H1 (cell line): ENCODE measurements at regions not wholly inside any gene's neighbourhood (a gene's known extent, or its start where the extent isn't known, plus 50 kb on each side); places are given as distances from the start of the nearest gene placed in this dataset.

ENCODE experiments used
- CTCF ChIA-PET: fragments of 300-600 bp; sonication (Branson Sonifier 250); formaldehyde crosslinking; loops from one replicate; lab custom pipeline; 2021; ENCODE audit not compliant: partially characterized antibody; lab: Charles Lee
- POLR2A ChIA-PET: fragments of 300-600 bp; sonication (Branson Sonifier 250); formaldehyde crosslinking; loops from one replicate; lab custom pipeline; 2021; ENCODE audit warnings: inconsistent platforms; ENCODE audit not compliant: partially characterized antibody; lab: Charles Lee
- DNase-seq, 2 experiments: peaks; one replicate each; pipeline versions ENCODE4 v3.0.0 to v3.0.0-alpha.2; 2010 to 2022; ENCODE audit warnings: low spot score in 2 of 2, low read depth in 1 of 2, mixed read lengths in 1 of 2
- FAIRE-seq: peaks from 2 replicates; lab custom pipeline; 2011; peaks lifted over from hg19 to GRCh38; lab: Jason Lieb, UNC
- H2AFZ ChIP-seq: 2 replicates; pipeline ENCODE4 v1.8.1; 2012; ENCODE audit warnings: low read length, inconsistent platforms
- H2AK5ac ChIP-seq: 2 replicates; pipeline ENCODE4 v1.6.1; 2013; ENCODE audit warnings: low read depth, low read length
- H2BK120ac ChIP-seq: replicated peaks from 2 replicates; pipeline ENCODE3; 2013; ENCODE audit warnings: low read depth, low read length, inconsistent platforms
- H2BK12ac ChIP-seq: 2 replicates; pipeline ENCODE4 v1.6.1; 2013; ENCODE audit warnings: low read depth, low read length
- H2BK15ac ChIP-seq: 2 replicates; pipeline ENCODE4 v1.6.1; 2013; ENCODE audit warnings: low read length
- H2BK20ac ChIP-seq: 2 replicates; pipeline ENCODE4 v1.6.1; 2013; ENCODE audit warnings: low read length
- H2BK5ac ChIP-seq: 2 replicates; pipeline ENCODE4 v1.6.1; 2013; ENCODE audit warnings: low read depth, low read length
- H3K14ac ChIP-seq: 2 replicates; pipeline ENCODE4 v1.6.1; 2013; ENCODE audit warnings: inconsistent platforms; ENCODE audit not compliant: insufficient read length
- H3K18ac ChIP-seq: 2 replicates; pipeline ENCODE4 v1.6.1; 2013; ENCODE audit warnings: low read length; ENCODE audit errors: extremely low read depth
- H3K23ac ChIP-seq: 2 replicates; pipeline ENCODE4 v1.6.1; 2013; ENCODE audit warnings: inconsistent platforms; ENCODE audit not compliant: insufficient read length
- H3K23me2 ChIP-seq: 2 replicates; pipeline ENCODE4 v1.6.1; 2013; ENCODE audit warnings: low read depth, low read length
- H3K27ac ChIP-seq: 2 replicates; pipeline ENCODE4 v1.6.1; 2011; ENCODE audit warnings: low read depth, low read length, inconsistent platforms
- H3K27me3 ChIP-seq, 4 experiments: replicated peaks in 1 of 4; 1 replicate in 1 of 4; 2 replicates in 3 of 4; pipeline versions ENCODE4 v1.6.1 to v1.8.1; 2011 to 2013; ENCODE audit warnings: low read length in 3 of 4, mild to moderate bottlenecking in 3 of 4, inconsistent platforms in 2 of 4, mixed read lengths in 2 of 4, moderate library complexity in 1 of 4; ENCODE audit not compliant: control insufficient read depth in 3 of 4, insufficient read depth in 3 of 4; ENCODE audit errors: extremely low read depth in 1 of 4
- H3K36me3 ChIP-seq, 4 experiments: 2 replicates each; pipeline versions ENCODE4 v1.6.1 to v1.8.1; 2011 to 2013; ENCODE audit warnings: mild to moderate bottlenecking in 4 of 4, low read length in 3 of 4, moderate library complexity in 2 of 4, control low read depth in 1 of 4, inconsistent platforms in 1 of 4; ENCODE audit not compliant: insufficient read depth in 4 of 4, control insufficient read depth in 2 of 4
- H3K4ac ChIP-seq: replicated peaks from 2 replicates; pipeline ENCODE3; 2013; ENCODE audit warnings: low read length, low read depth, mixed read lengths, inconsistent platforms; ENCODE audit not compliant: insufficient read length
- H3K4me1 ChIP-seq, 4 experiments: replicated peaks in 1 of 4; 1 replicate in 1 of 4; 2 replicates in 3 of 4; pipeline versions ENCODE4 v1.6.1 to v1.8.1; 2011 to 2013; ENCODE audit warnings: low read length in 3 of 4, inconsistent platforms in 2 of 4, mixed read lengths in 1 of 4; ENCODE audit not compliant: insufficient read depth in 4 of 4, control insufficient read depth in 3 of 4
- H3K4me2 ChIP-seq, 2 experiments: 2 replicates each; pipeline versions ENCODE4 v1.6.1 to v1.8.1; 2011 to 2013; ENCODE audit warnings: low read depth in 2 of 2, low read length in 2 of 2, control low read depth in 1 of 2, inconsistent platforms in 1 of 2, mild to moderate bottlenecking in 1 of 2; ENCODE audit not compliant: insufficient read depth in 1 of 2
- H3K4me3 ChIP-seq, 4 experiments: fragments of 200-600, 300-600 bp in 1 of 4; sonication (generic), shearing (Covaris generic), sonication (Bioruptor Twin) in 1 of 4; 2 replicates each; pipeline versions ENCODE4 v1.5.1 to v1.8.1; 2011 to 2016; ENCODE audit warnings: low read length in 4 of 4, low read depth in 3 of 4, control low read depth in 2 of 4, inconsistent platforms in 2 of 4, mild to moderate bottlenecking in 2 of 4, mixed read lengths in 1 of 4, moderate library complexity in 1 of 4; ENCODE audit not compliant: insufficient read depth in 2 of 4; ENCODE audit errors: extremely low read depth in 1 of 4
- H3K56ac ChIP-seq: replicated peaks from 2 replicates; pipeline ENCODE3; 2013; ENCODE audit warnings: low read depth, mild to moderate bottlenecking, mixed read lengths, low read length, inconsistent platforms; ENCODE audit not compliant: insufficient read length
- H3K79me1 ChIP-seq: 2 replicates; pipeline ENCODE4 v1.6.1; 2013; ENCODE audit warnings: low read depth, low read length, control low read depth
- H3K79me2 ChIP-seq, 2 experiments: 2 replicates each; pipeline versions ENCODE4 v1.6.1 to v1.8.1; 2012 to 2013; ENCODE audit warnings: low read length in 2 of 2, mild to moderate bottlenecking in 2 of 2, inconsistent platforms in 1 of 2; ENCODE audit not compliant: insufficient read depth in 2 of 2, control insufficient read depth in 1 of 2
- H3K9ac ChIP-seq, 4 experiments: replicated peaks in 1 of 4; 1 replicate in 1 of 4; 2 replicates in 3 of 4; pipeline versions ENCODE4 v1.6.1 to v1.8.1; 2011 to 2013; ENCODE audit warnings: low read depth in 3 of 4, low read length in 3 of 4, control low read depth in 2 of 4, mild to moderate bottlenecking in 2 of 4, moderate library complexity in 2 of 4, inconsistent platforms in 1 of 4; ENCODE audit errors: extremely low read depth in 1 of 4
- H3K9me3 ChIP-seq, 2 experiments: 2 replicates each; pipeline versions ENCODE4 v1.6.1 to v1.8.1; 2012 to 2013; ENCODE audit warnings: mild to moderate bottlenecking in 2 of 2, moderate library complexity in 2 of 2, control low read depth in 1 of 2, inconsistent platforms in 1 of 2, low read depth in 1 of 2, low read length in 1 of 2, mixed read lengths in 1 of 2; ENCODE audit not compliant: insufficient read depth in 2 of 2
- H4K20me1 ChIP-seq, 2 experiments: replicated peaks in 1 of 2; 2 replicates each; pipeline versions ENCODE3 to v1.8.1; 2011 to 2013; ENCODE audit warnings: inconsistent platforms in 2 of 2, low read length in 2 of 2, mild to moderate bottlenecking in 1 of 2; ENCODE audit not compliant: insufficient read depth in 2 of 2, control insufficient read depth in 1 of 2
- H4K5ac ChIP-seq: 2 replicates; pipeline ENCODE4 v1.6.1; 2013; ENCODE audit warnings: low read length, low read depth, mixed read lengths, inconsistent platforms; ENCODE audit not compliant: insufficient read length
- H4K8ac ChIP-seq: 2 replicates; pipeline ENCODE4 v1.8.0; 2013; ENCODE audit warnings: mild to moderate bottlenecking, moderate library complexity, low read length, inconsistent platforms; ENCODE audit not compliant: insufficient read depth; ENCODE audit errors: extremely low read depth
- H4K91ac ChIP-seq: replicated peaks from 2 replicates; pipeline ENCODE3; 2013; ENCODE audit warnings: low read length, mixed read lengths, inconsistent platforms; ENCODE audit not compliant: insufficient read length
- ASH2L ChIP-seq: fragments of 200-600, 300-600 bp; sonication (generic); IDR thresholded peaks from one replicate; pipeline ENCODE4 v1.7.1; 2017; ENCODE audit warnings: low read length
- BRCA1 ChIP-seq: IDR thresholded peaks from 2 replicates; pipeline ENCODE4 v1.6.1; 2012; ENCODE audit warnings: low read depth, low read length, improper control_type of control experiment
- WGBS, 2 experiments: shearing (Covaris generic) in 1 of 2; methylation state at CpG; one replicate each; pipeline versions ENCODE4 v1.1.6 to v1.1.7; 2013 to 2015; ENCODE audit warnings: low lambda C conversion rate in 2 of 2, mixed read lengths in 2 of 2, inconsistent platforms in 1 of 2, low coverage in 1 of 2, missing lambda C conversion rate in 1 of 2; ENCODE audit not compliant: insufficient replicate concordance in 2 of 2, insufficient coverage in 1 of 2, insufficient read length in 1 of 2; ENCODE audit errors: extremely low coverage in 1 of 2, missing lambda C conversion rate in 1 of 2; 5-methylcytosine and 5-hydroxymethylcytosine counted together

- Histone ChIP-seq H3K56ac (no peak overlapping the region), H3K27me3 (no peaks in the 10 kb centered on the region), H3K23me2 (no peaks in the 10 kb centered on the region), H3K4me1 (no peaks in the 10 kb centered on the region), H4K5ac (no peak overlapping the region), H2AFZ (no peak overlapping the region), H4K20me1 (no peaks in the 10 kb centered on the region), H3K9me3 (no peaks in the 10 kb centered on the region), H2BK120ac (no peak overlapping the region), H4K91ac (no peak overlapping the region), H3K18ac (no peak overlapping the region), H2BK15ac (no peak overlapping the region), H4K8ac (no peak overlapping the region), H3K4ac (no peak overlapping the region), H3K14ac (no peak overlapping the region), H2BK5ac (no peak overlapping the region), H2BK12ac (no peak overlapping the region), H3K36me3 (no peaks in the 10 kb centered on the region), H3K9ac (no peak overlapping the region), H2BK20ac (no peak overlapping the region), H3K79me1 (no peaks in the 10 kb centered on the region; the same call in 1 of the 2 replicates), H3K79me2 (no peaks in the 10 kb centered on the region), H3K23ac (no peak overlapping the region), H3K27ac (no peak overlapping the region), H2AK5ac (no peak overlapping the region), H3K4me3 (no peak overlapping the region), H3K4me2 (no peak overlapping the region)
- POLR2A ChIA-PET, result no interaction called here
- CTCF ChIA-PET, result interaction anchor here (0.9 to 1.3 kb wide), 3 partner anchors 30 to 176 kb away, joined by 3 to 4 read pairs (median 3); no protein-coding TSS in a partner anchor
- DNase-seq (no peak), FAIRE-seq (no peak)
- 89% methylated on average over 7 of the region's 7 CpGs; no CpG with 5 or more reads in 1 of the 2 experiments for WGBS, 2 experiments
- TF ChIP-seq BRCA1 (no peak), ASH2L (no peak)
These were observed 507.0 kb downstream of the TBL1XR1 start for GRCh38 chr3:176690083-176690869.
